ENCODE measurements at regions not wholly inside any gene's neighbourhood (a gene's known extent, or its start where the extent isn't known, plus 50 kb on each side); places are given as distances from the start of the nearest gene placed in this dataset.

GRCh38 chr5:166353580-166353979, 1937.9 kb upstream of the WWC1 start:
- TF ChIP-seq EZH2phosphoT487 (conservative IDR thresholded peaks at IDR 0.05; ENCODE audit: low read length), result no peak
- no peak for TF ChIP-seq CTCF (IDR thresholded peaks at IDR 0.05; ENCODE audit: insufficient read depth, low read length, poor library complexity, severe bottlenecking)

All from SU-DHL-6 (cell line).